Mucosa of descending colon (tissue), 3 donors: ENCODE measurements at regions not wholly inside any gene's neighbourhood (a gene's known extent, or its start where the extent isn't known, plus 50 kb on each side); places are given as distances from the start of the nearest gene placed in this dataset.

Experiments
- ATAC-seq: fragments of 200-7000 bp; cut with Tn5 transposase; one replicate; pipeline ENCODE4 v1.9.1; 2020; ENCODE audit warnings: mild to moderate bottlenecking, moderate library complexity
- DNase-seq, 3 donors: peaks; one replicate each; pipeline ENCODE4 v3.0.0-alpha.2; 2020
- H3K36me3 ChIP-seq: fragments of 200-600 bp; one replicate; pipeline ENCODE4 v1.8.0; 2021; ENCODE audit warnings: low read depth, mild to moderate bottlenecking
- H3K4me1 ChIP-seq: fragments of 200-600 bp; one replicate; pipeline ENCODE4 v1.8.0; 2021; ENCODE audit warnings: low read depth, mild to moderate bottlenecking
- H3K4me3 ChIP-seq: fragments of 200-600 bp; one replicate; pipeline ENCODE4 v1.8.0; 2021; ENCODE audit warnings: mild to moderate bottlenecking
- H3K9me3 ChIP-seq: fragments of 200-600 bp; one replicate; pipeline ENCODE4 v1.8.0; 2021; ENCODE audit warnings: mild to moderate bottlenecking
- CTCF ChIP-seq: fragments of 200-600 bp; IDR thresholded peaks from one replicate; pipeline ENCODE4 v1.8.0; 2022; ENCODE audit warnings: antibody characterized with exemption, mild to moderate bottlenecking
- intact Hi-C, 2 donors: fragments of 100-400 bp; cut with DNase I in 1 of 2; cut with micrococcal nuclease in 1 of 2; formaldehyde crosslinking; loops; one replicate each; pipeline versions ENCODE4 v1.11.0 to v1.11.1; 2022; cut with DNase I, micrococcal nuclease
- donor health status: DM: no; HTN: no; CAD: no; lungs with moderate emphysema.
- donor health status: DM: no; HTN: no; CAD: no.
- donor health status: DM: no; HTN: yes; CAD: no.

GRCh38 chr16:5895976-5896375, 798.4 kb upstream of the EEF2KMT start:
- no peak overlapping the region for H3K4me3 ChIP-seq
- ATAC-seq (no peak), DNase-seq (no peak)
- TF ChIP-seq CTCF = no peak
- H3K4me1 ChIP-seq = no peaks in the 10 kb centered on the region
- H3K9me3 ChIP-seq = no peaks in the 10 kb centered on the region
- intact Hi-C loops = no loop called here
- no peaks in the 10 kb centered on the region for H3K36me3 ChIP-seq

- intact Hi-C loops = no loop called here
- H3K9me3 ChIP-seq = no peaks in the 10 kb centered on the region
- no peaks in the 10 kb centered on the region for H3K4me1 ChIP-seq
- ATAC-seq (no peak), DNase-seq (no peak)
- H3K4me3 ChIP-seq = no peak overlapping the region
- no peaks in the 10 kb centered on the region for H3K36me3 ChIP-seq
- TF ChIP-seq CTCF = no peak
Observed at GRCh38 chr16:5895137-5895536, 797.5 kb upstream of the EEF2KMT start.

- no peak for DNase-seq
Observed at GRCh38 chr16:5891296-5891695, 793.7 kb upstream of the EEF2KMT start.

GRCh38 chr16:5885521-5885920, 787.9 kb upstream of the EEF2KMT start:
- no peak for DNase-seq

More at GRCh38 chr16:5891296-5891695, 793.7 kb upstream of the EEF2KMT start:
- no peaks in the 10 kb centered on the region for H3K4me1 ChIP-seq
- no peaks in the 10 kb centered on the region for H3K36me3 ChIP-seq
- intact Hi-C loops = no loop called here
- no peaks in the 10 kb centered on the region for H3K9me3 ChIP-seq
- H3K4me3 ChIP-seq = no peak overlapping the region
- no peak for ATAC-seq
- TF ChIP-seq CTCF = no peak

GRCh38 chr16:5884996-5885395, 787.4 kb upstream of the EEF2KMT start:
- no peaks in the 10 kb centered on the region for H3K9me3 ChIP-seq
- no peak for TF ChIP-seq CTCF

More at GRCh38 chr16:5885521-5885920, 787.9 kb upstream of the EEF2KMT start:
- no peak for TF ChIP-seq CTCF
- Histone ChIP-seq H3K4me1 (no peaks in the 10 kb centered on the region), H3K9me3 (no peaks in the 10 kb centered on the region), H3K4me3 (no peak overlapping the region), H3K36me3 (no peaks in the 10 kb centered on the region)
- intact Hi-C loops = no loop called here
- no peak for ATAC-seq

GRCh38 chr16:5884339-5884738, 786.7 kb upstream of the EEF2KMT start:
- intact Hi-C loops = no loop called here

More at GRCh38 chr16:5884996-5885395, 787.4 kb upstream of the EEF2KMT start:
- Histone ChIP-seq H3K4me3 (no peak overlapping the region), H3K4me1 (no peaks in the 10 kb centered on the region), H3K36me3 (no peaks in the 10 kb centered on the region)
- ATAC-seq (no peak), DNase-seq (no peak)
- intact Hi-C loops = no loop called here

More at GRCh38 chr16:5884339-5884738, 786.7 kb upstream of the EEF2KMT start:
- no peak for DNase-seq
- Histone ChIP-seq H3K9me3 (no peaks in the 10 kb centered on the region), H3K4me1 (no peaks in the 10 kb centered on the region), H3K36me3 (no peaks in the 10 kb centered on the region), H3K4me3 (no peak overlapping the region)
- no peak for ATAC-seq
- no peak for TF ChIP-seq CTCF
